ENCODE measurements at regions not wholly inside any gene's neighbourhood (a gene's known extent, or its start where the extent isn't known, plus 50 kb on each side); places are given as distances from the start of the nearest gene placed in this dataset.

- H3K4me3 Mint-ChIP-seq: no peak overlapping the region
- peaks cover 10% of the 10 kb centered on the region for H3K27me3 Mint-ChIP-seq (ENCODE audit: low read depth)
- no peak for TF ChIP-seq CTCF (IDR thresholded peaks at IDR 0.05; ENCODE audit: unreplicated experiment in 3 of 3)
These were observed 299.5 kb downstream of the SRBD1 start for GRCh38 chr2:45311559-45311958.

GRCh38 chr2:45307147-45307546 is 297.9 kb upstream of the SIX2 start:
- H3K9me3 Mint-ChIP-seq: peaks cover 4% of the 10 kb centered on the region
- no peaks in the 10 kb centered on the region for H3K36me3 Mint-ChIP-seq (ENCODE audit: low read depth)
- no peak overlapping the region for H3K27ac Mint-ChIP-seq
- peaks cover 12% of the 10 kb centered on the region for H3K4me1 Mint-ChIP-seq
- H3K4me3 Mint-ChIP-seq: no peak overlapping the region
- no peak for TF ChIP-seq CTCF (IDR thresholded peaks at IDR 0.05; ENCODE audit: unreplicated experiment in 3 of 3)
- peaks cover 14% of the 10 kb centered on the region for H3K27me3 Mint-ChIP-seq (ENCODE audit: low read depth)

More at GRCh38 chr2:45311559-45311958, 299.5 kb downstream of the SRBD1 start:
- Mint-ChIP-seq H3K9me3 (peaks cover 5% of the 10 kb centered on the region), H3K4me1 (peaks cover 5% of the 10 kb centered on the region), H3K27ac (no peak overlapping the region), H3K36me3 (ENCODE audit: low read depth) (no peaks in the 10 kb centered on the region)

GRCh38 chr2:45305599-45305998 is 296.3 kb upstream of the SIX2 start:
- TF ChIP-seq CTCF (IDR thresholded peaks at IDR 0.05; ENCODE audit: unreplicated experiment in 3 of 3): no peak
- Mint-ChIP-seq H3K9me3 (peaks cover 2% of the 10 kb centered on the region), H3K27ac (no peak overlapping the region), H3K36me3 (ENCODE audit: low read depth) (no peaks in the 10 kb centered on the region), H3K27me3 (ENCODE audit: low read depth) (peaks cover 18% of the 10 kb centered on the region), H3K4me1 (peaks cover 22% of the 10 kb centered on the region), H3K4me3 (no peak overlapping the region)

GRCh38 chr2:45303417-45304202 is 294.4 kb upstream of the SIX2 start:
- no peak for TF ChIP-seq CTCF (IDR thresholded peaks at IDR 0.05; ENCODE audit: unreplicated experiment in 3 of 3)
- Mint-ChIP-seq H3K4me1 (peaks cover 33% of the 10 kb centered on the region), H3K4me3 (no peak overlapping the region), H3K27ac (no peak overlapping the region), H3K36me3 (ENCODE audit: low read depth) (no peaks in the 10 kb centered on the region), H3K9me3 (no peaks in the 10 kb centered on the region), H3K27me3 (ENCODE audit: low read depth) (peaks cover 23% of the 10 kb centered on the region)

GRCh38 chr2:45301307-45302277 is 292.3 kb upstream of the SIX2 start:
- TF ChIP-seq CTCF (IDR thresholded peaks at IDR 0.05; ENCODE audit: unreplicated experiment in 3 of 3): no peak
- Mint-ChIP-seq H3K27me3 (ENCODE audit: low read depth) (peaks cover 21% of the 10 kb centered on the region), H3K27ac (peak overlapping the region in 2 of 3 experiments; percentile 45 to 58), H3K4me1 (peaks cover 39% of the 10 kb centered on the region), H3K4me3 (no peak overlapping the region), H3K36me3 (ENCODE audit: low read depth) (no peaks in the 10 kb centered on the region), H3K9me3 (no peaks in the 10 kb centered on the region)

All from nephron (organoid).